HCT116 (cell line): ENCODE measurements at regions not wholly inside any gene's neighbourhood (a gene's known extent, or its start where the extent isn't known, plus 50 kb on each side); places are given as distances from the start of the nearest gene placed in this dataset.

Experiments used
- ATAC-seq: fragments of 200-7000 bp; cut with Tn5 transposase; 2 replicates; pipeline ENCODE4 v1.9.1; 2020; ENCODE audit warnings: mild to moderate bottlenecking, moderate library complexity
- BruUV-seq: library from RNA; stranded (reverse); fragments of 400-500 nt; replicated peaks from 2 replicates; lab custom pipeline; 2021; lab: Mats Ljungman, UMichigan
- CTCF ChIA-PET: fragments of 300-600 bp; sonication (Branson Sonifier 250); formaldehyde crosslinking; loops from one replicate; lab custom pipeline; 2021; ENCODE audit warnings: antibody characterized with exemption; lab: Charles Lee
- POLR2A ChIA-PET: fragments of 300-600, 350-600 bp; sonication (Branson Sonifier 250); formaldehyde crosslinking; loops from one replicate; lab custom pipeline; 2021; ENCODE audit warnings: antibody characterized with exemption; lab: Charles Lee
- RAD21 ChIA-PET, 2 experiments: fragments of 300-600 bp; sonication (Branson Sonifier 250); formaldehyde crosslinking; loops; one replicate each; lab custom pipeline; 2023; ENCODE audit warnings: low total read pairs in 2 of 2; ENCODE audit not compliant: uncharacterized antibody in 2 of 2, unreplicated experiment in 2 of 2, low non-redundant PET in 1 of 2; lab: Charles Lee
- DNase-seq: peaks from one replicate; pipeline ENCODE4 v3.0.0-alpha.2; 2010; ENCODE audit warnings: low read depth, low spot score
- H2AFZ ChIP-seq: fragments of 200-600 bp; shearing (Covaris generic), sonication (generic); 2 replicates; pipeline ENCODE4 v1.6.1; 2017; ENCODE audit warnings: low read depth, mixed run types, mixed read lengths, antibody characterized with exemption, low read length; ENCODE audit not compliant: poor library complexity, severe bottlenecking
- H3K27ac ChIP-seq: 2 replicates; pipeline ENCODE4 v1.5.1; 2012; ENCODE audit warnings: low read depth, low read length
- H3K27me3 ChIP-seq: fragments of 200-600 bp; sonication (generic); 2 replicates; pipeline ENCODE4 v1.6.1; 2016; ENCODE audit warnings: mixed run types, low read length, mixed read lengths; ENCODE audit not compliant: insufficient read depth
- H3K36me3 ChIP-seq, 2 experiments: fragments of 200-500 bp in 1 of 2; fragments of 200-600 bp in 1 of 2; sonication (Bioruptor generic) in 1 of 2; sonication (generic) in 1 of 2; 2 replicates each; pipeline versions ENCODE4 v1.5.1 to v1.6.1; 2014 to 2016; ENCODE audit warnings: low read length in 2 of 2, inconsistent platforms in 1 of 2, mixed read lengths in 1 of 2, mixed run types in 1 of 2; ENCODE audit not compliant: insufficient read depth in 2 of 2, control insufficient read depth in 1 of 2
- H3K4me1 ChIP-seq, 2 experiments: fragments of 200-600 bp in 1 of 2; sonication (generic) in 1 of 2; 2 replicates each; pipeline versions ENCODE4 v1.5.1 to v1.6.1; 2012 to 2017; ENCODE audit warnings: low read length in 2 of 2, inconsistent platforms in 1 of 2, mild to moderate bottlenecking in 1 of 2, mixed read lengths in 1 of 2, mixed run types in 1 of 2, moderate library complexity in 1 of 2; ENCODE audit not compliant: insufficient read depth in 2 of 2, control insufficient read depth in 1 of 2
- H3K4me2 ChIP-seq: fragments of 200-600 bp; sonication (generic); 2 replicates; pipeline ENCODE4 v1.6.1; 2017; ENCODE audit warnings: mixed run types, low read length, mixed read lengths
- H3K4me3 ChIP-seq, 2 experiments: fragments of 200-600 bp in 1 of 2; sonication (generic) in 1 of 2; replicated peaks in 1 of 2; 2 replicates each; pipeline ENCODE4 v1.5.1; 2011 to 2016; ENCODE audit warnings: low read length in 2 of 2, control low read depth in 1 of 2, low read depth in 1 of 2, mild to moderate bottlenecking in 1 of 2, mixed read lengths in 1 of 2, mixed run types in 1 of 2
- H3K79me2 ChIP-seq: fragments of 200-600 bp; sonication (generic); 2 replicates; pipeline ENCODE4 v1.6.1; 2017; ENCODE audit warnings: mild to moderate bottlenecking, mixed run types, low read length, moderate library complexity, mixed read lengths; ENCODE audit not compliant: insufficient read depth
- H3K9ac ChIP-seq: fragments of 200-600 bp; sonication (generic); 2 replicates; pipeline ENCODE4 v1.6.1; 2016; ENCODE audit warnings: low read length, mixed read lengths
- H3K9me2 ChIP-seq: fragments of 200-600 bp; sonication (generic), shearing (Covaris generic); 2 replicates; pipeline ENCODE4 v1.6.1; 2017; ENCODE audit warnings: mixed run types, mild to moderate bottlenecking, moderate library complexity; ENCODE audit not compliant: insufficient read depth
- H3K9me3 ChIP-seq, 2 experiments: fragments of 200-500 bp in 1 of 2; fragments of 200-600 bp in 1 of 2; sonication (Bioruptor generic) in 1 of 2; sonication (generic) in 1 of 2; 2 replicates each; pipeline ENCODE4 v1.6.1; 2014 to 2017; ENCODE audit warnings: low read length in 2 of 2, mixed read lengths in 2 of 2, inconsistent platforms in 1 of 2, low read depth in 1 of 2, mild to moderate bottlenecking in 1 of 2, mixed run types in 1 of 2, moderate library complexity in 1 of 2; ENCODE audit not compliant: control insufficient read depth in 1 of 2, insufficient read depth in 1 of 2
- H4K20me1 ChIP-seq: fragments of 200-600 bp; sonication (generic), shearing (Covaris generic); 2 replicates; pipeline ENCODE4 v1.6.1; 2017; ENCODE audit warnings: mixed run types, mild to moderate bottlenecking, moderate library complexity; ENCODE audit not compliant: insufficient read depth
- CEBPB ChIP-seq: IDR thresholded peaks from 2 replicates; pipeline ENCODE4 v1.6.1; 2012; ENCODE audit warnings: low read depth
- EGR1 ChIP-seq: IDR thresholded peaks from 2 replicates; pipeline ENCODE4 v1.6.1; 2012; ENCODE audit warnings: low read depth
- ELF1 ChIP-seq: IDR thresholded peaks from 2 replicates; pipeline ENCODE4 v1.6.1; 2012; ENCODE audit warnings: low read depth, borderline replicate concordance
- EZH2 ChIP-seq: fragments of 200-600 bp; sonication (generic); IDR thresholded peaks from 2 replicates; pipeline ENCODE4 v1.6.1; 2017; ENCODE audit warnings: antibody characterized with exemption, mixed run types
- EZH2phosphoT487 ChIP-seq: fragments of 200-600 bp; IDR thresholded peaks from 2 replicates; pipeline ENCODE4 v1.6.1; 2018; ENCODE audit warnings: antibody characterized with exemption, borderline replicate concordance
- FOSL1 ChIP-seq: IDR thresholded peaks from 2 replicates; pipeline ENCODE4 v1.6.1; 2012; ENCODE audit warnings: low read depth
- JUND ChIP-seq: IDR thresholded peaks from 2 replicates; pipeline ENCODE4 v1.6.1; 2012
- POLR2AphosphoS5 ChIP-seq: IDR thresholded peaks from 2 replicates; pipeline ENCODE4 v1.6.1; 2011; ENCODE audit warnings: mild to moderate bottlenecking, low read depth, low read length, moderate library complexity
- SP1 ChIP-seq: IDR thresholded peaks from 2 replicates; pipeline ENCODE4 v1.6.1; 2012; ENCODE audit warnings: low read depth
- SRF ChIP-seq: IDR thresholded peaks from 2 replicates; pipeline ENCODE4 v1.6.1; 2012; ENCODE audit warnings: low read depth
- TCF7L2 ChIP-seq: IDR thresholded peaks from 2 replicates; pipeline ENCODE4 v1.7.0; 2011; ENCODE audit warnings: borderline replicate concordance, inconsistent platforms; ENCODE audit not compliant: insufficient read depth, insufficient read length; ENCODE audit errors: extremely low read depth
- YY1 ChIP-seq: IDR thresholded peaks from 2 replicates; pipeline ENCODE4 v1.6.1; 2011; ENCODE audit warnings: low read length, low read depth, moderate library complexity, mild to moderate bottlenecking; ENCODE audit not compliant: insufficient replicate concordance; ENCODE audit errors: extremely low read depth
- ZFX ChIP-seq: fragments of 450-650 bp; IDR thresholded peaks from 2 replicates; pipeline ENCODE4 v1.6.1; 2017
- ZNF274 ChIP-seq: fragments of 200-500 bp; sonication (Bioruptor generic); IDR thresholded peaks from 2 replicates; pipeline ENCODE4 v1.6.1; 2014; ENCODE audit warnings: mild to moderate bottlenecking, low read depth, low read length, inconsistent platforms
- intact Hi-C: fragments of 100-400 bp; cut with micrococcal nuclease; formaldehyde crosslinking; loops from 2 replicates; pipeline ENCODE4 v1.10.0; 2022
- TF ChIP-seq, protein P1 (sequence below): IDR thresholded peaks from 2 replicates; pipeline ENCODE4 v1.6.1; 2012

DNA sequence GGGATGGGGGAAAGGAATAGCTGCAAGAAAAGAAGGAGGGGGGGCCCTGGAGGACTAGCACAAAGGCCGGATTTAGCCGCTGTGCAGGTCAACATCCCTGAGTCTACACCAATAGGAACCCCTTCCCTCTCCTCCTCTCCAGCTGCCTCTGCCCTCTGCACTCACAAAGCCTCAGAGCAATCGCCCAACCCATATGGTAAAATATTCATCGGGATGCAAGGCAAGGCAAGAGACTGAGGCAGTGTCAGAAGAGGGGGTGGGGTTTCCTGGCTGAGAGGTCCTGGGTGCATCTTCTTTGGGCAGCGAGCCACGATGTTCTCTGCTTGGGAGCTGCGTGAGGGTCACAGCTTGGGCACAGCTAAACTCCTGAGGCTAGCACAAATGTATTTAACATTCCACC lies 115.5 kb upstream of the NLRP1 start:
- Histone ChIP-seq H3K4me3 (no peak overlapping the region), H3K4me2 (no peak overlapping the region), H3K4me1 (no peaks in the 10 kb centered on the region), H3K9ac (no peak overlapping the region), H3K36me3 (no peaks in the 10 kb centered on the region), H2AFZ (no peak overlapping the region), H3K79me2 (no peaks in the 10 kb centered on the region), H3K27me3 (peaks cover 60% of the 10 kb centered on the region), H3K27ac (no peak overlapping the region), H3K9me3 (no peaks in the 10 kb centered on the region), H4K20me1 (no peaks in the 10 kb centered on the region), H3K9me2 (no peaks in the 10 kb centered on the region)
- BruUV-seq = no TSS peak
- DNase-seq (no peak), ATAC-seq (no peak)
- intact Hi-C loops = no loop called here
- CTCF ChIA-PET = no interaction called here
- RAD21 ChIA-PET = no interaction called here
- POLR2A ChIA-PET = interaction anchor here (0.7 kb wide), 1 partner anchor 115 kb away, joined by 5 read pairs; the partner anchor contains the start of gene NLRP1
- TF ChIP-seq CEBPB (no peak), POLR2AphosphoS5 (no peak), EGR1 (no peak), FOSL1 (no peak), SP1 (no peak), EZH2 (no peak), ZFX (no peak), ELF1 (no peak), JUND (no peak), TCF7L2 (no peak), YY1 (no peak), SRF (no peak), EZH2phosphoT487 (no peak), ZNF274 (no peak)
- TF ChIP-seq, protein P1, sequence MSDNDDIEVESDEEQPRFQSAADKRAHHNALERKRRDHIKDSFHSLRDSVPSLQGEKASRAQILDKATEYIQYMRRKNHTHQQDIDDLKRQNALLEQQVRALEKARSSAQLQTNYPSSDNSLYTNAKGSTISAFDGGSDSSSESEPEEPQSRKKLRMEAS = no peak
